ENCODE measurements at regions not wholly inside any gene's neighbourhood (a gene's known extent, or its start where the extent isn't known, plus 50 kb on each side); places are given as distances from the start of the nearest gene placed in this dataset.

- Histone ChIP-seq H3K4me1 (replicated peaks in 1 of 4; ENCODE audit: control insufficient read depth in 3 of 4, insufficient read depth in 4 of 4, low read length in 3 of 4) (peaks cover 0 to 2% (median 1%) of the 10 kb centered on the region in 4 experiments; a peak in 1 of 7 replicates), H3K36me3 (ENCODE audit: control insufficient read depth in 2 of 4, insufficient read depth in 4 of 4, low read length in 3 of 4) (no peaks in the 10 kb centered on the region), H2BK15ac (ENCODE audit: low read length) (no peak overlapping the region), H2BK120ac (replicated peaks; ENCODE audit: low read depth, low read length) (no peak overlapping the region), H4K91ac (replicated peaks; ENCODE audit: insufficient read length, low read length) (no peak overlapping the region), H4K8ac (ENCODE audit: extremely low read depth, insufficient read depth, low read length) (no peak overlapping the region), H3K79me1 (ENCODE audit: low read depth, low read length) (no peaks in the 10 kb centered on the region), H2BK12ac (ENCODE audit: low read depth, low read length) (no peak overlapping the region), H3K23me2 (ENCODE audit: low read depth, low read length) (no peaks in the 10 kb centered on the region), H3K4me2 (ENCODE audit: insufficient read depth in 1 of 2, low read depth in 2 of 2, low read length in 2 of 2) (no peak overlapping the region), H3K79me2 (ENCODE audit: control insufficient read depth in 1 of 2, insufficient read depth in 2 of 2, low read length in 2 of 2) (no peaks in the 10 kb centered on the region), H2AK5ac (ENCODE audit: low read depth, low read length) (no peak overlapping the region), H3K23ac (ENCODE audit: insufficient read length) (no peak overlapping the region), H3K56ac (replicated peaks; ENCODE audit: insufficient read length, low read depth, low read length) (no peak overlapping the region), H3K27me3 (replicated peaks in 1 of 4; ENCODE audit: control insufficient read depth in 3 of 4, extremely low read depth in 1 of 4, insufficient read depth in 3 of 4, low read length in 3 of 4) (no peaks in the 10 kb centered on the region), H2BK5ac (ENCODE audit: low read depth, low read length) (no peak overlapping the region), H3K9ac (replicated peaks in 1 of 4; ENCODE audit: extremely low read depth in 1 of 4, low read depth in 3 of 4, low read length in 3 of 4) (no peak overlapping the region), H3K27ac (ENCODE audit: low read depth, low read length) (no peak overlapping the region), H2AFZ (ENCODE audit: low read length) (no peak overlapping the region), H4K20me1 (replicated peaks in 1 of 2; ENCODE audit: control insufficient read depth in 1 of 2, insufficient read depth in 2 of 2, low read length in 2 of 2) (no peaks in the 10 kb centered on the region), H3K14ac (ENCODE audit: insufficient read length) (no peak overlapping the region), H3K4me3 (ENCODE audit: extremely low read depth in 1 of 4, insufficient read depth in 2 of 4, low read depth in 3 of 4, low read length in 4 of 4) (no peak overlapping the region), H4K5ac (ENCODE audit: insufficient read length, low read depth, low read length) (no peak overlapping the region), H3K9me3 (ENCODE audit: insufficient read depth in 2 of 2, low read depth in 1 of 2, low read length in 1 of 2) (no peaks in the 10 kb centered on the region), H3K4ac (replicated peaks; ENCODE audit: insufficient read length, low read depth, low read length) (no peak overlapping the region), H3K18ac (ENCODE audit: extremely low read depth, low read length) (no peak overlapping the region), H2BK20ac (ENCODE audit: low read length) (no peak overlapping the region)
- POLR2A ChIA-PET (ENCODE audit: partially characterized antibody), result no interaction called here
- FAIRE-seq, result no peak
- WGBS, 2 experiments (ENCODE audit: extremely low coverage in 1 of 2, insufficient coverage in 1 of 2, insufficient read length in 1 of 2, insufficient replicate concordance in 2 of 2, low coverage in 1 of 2, low lambda C conversion rate in 2 of 2, missing lambda C conversion rate in 1 of 2), result 89% methylated on average over 3 of the region's 3 CpGs; no CpG with 5 or more reads in 1 of the 2 experiments
- CTCF ChIA-PET (ENCODE audit: partially characterized antibody), result interaction anchor here (0.7 kb wide), 1 partner anchor 199 kb away, joined by 3 read pairs; no protein-coding TSS in a partner anchor
- no peak for DNase-seq (ENCODE audit: low read depth in 1 of 2, low spot score in 2 of 2)
- TF ChIP-seq, protein P1, sequence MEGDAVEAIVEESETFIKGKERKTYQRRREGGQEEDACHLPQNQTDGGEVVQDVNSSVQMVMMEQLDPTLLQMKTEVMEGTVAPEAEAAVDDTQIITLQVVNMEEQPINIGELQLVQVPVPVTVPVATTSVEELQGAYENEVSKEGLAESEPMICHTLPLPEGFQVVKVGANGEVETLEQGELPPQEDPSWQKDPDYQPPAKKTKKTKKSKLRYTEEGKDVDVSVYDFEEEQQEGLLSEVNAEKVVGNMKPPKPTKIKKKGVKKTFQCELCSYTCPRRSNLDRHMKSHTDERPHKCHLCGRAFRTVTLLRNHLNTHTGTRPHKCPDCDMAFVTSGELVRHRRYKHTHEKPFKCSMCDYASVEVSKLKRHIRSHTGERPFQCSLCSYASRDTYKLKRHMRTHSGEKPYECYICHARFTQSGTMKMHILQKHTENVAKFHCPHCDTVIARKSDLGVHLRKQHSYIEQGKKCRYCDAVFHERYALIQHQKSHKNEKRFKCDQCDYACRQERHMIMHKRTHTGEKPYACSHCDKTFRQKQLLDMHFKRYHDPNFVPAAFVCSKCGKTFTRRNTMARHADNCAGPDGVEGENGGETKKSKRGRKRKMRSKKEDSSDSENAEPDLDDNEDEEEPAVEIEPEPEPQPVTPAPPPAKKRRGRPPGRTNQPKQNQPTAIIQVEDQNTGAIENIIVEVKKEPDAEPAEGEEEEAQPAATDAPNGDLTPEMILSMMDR (IDR thresholded peaks at IDR 0.05; ENCODE audit: control extremely low read depth in 1 of 3, insufficient read depth in 1 of 3, low read depth in 1 of 3, low read length in 3 of 3), result peak in 1 of 3 experiments; percentile 17; a peak in 1 of 4 replicates
- TF ChIP-seq, protein P2, sequence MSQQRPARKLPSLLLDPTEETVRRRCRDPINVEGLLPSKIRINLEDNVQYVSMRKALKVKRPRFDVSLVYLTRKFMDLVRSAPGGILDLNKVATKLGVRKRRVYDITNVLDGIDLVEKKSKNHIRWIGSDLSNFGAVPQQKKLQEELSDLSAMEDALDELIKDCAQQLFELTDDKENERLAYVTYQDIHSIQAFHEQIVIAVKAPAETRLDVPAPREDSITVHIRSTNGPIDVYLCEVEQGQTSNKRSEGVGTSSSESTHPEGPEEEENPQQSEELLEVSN (IDR thresholded peaks at IDR 0.05), result no peak
- peak in 1 of 2 experiments; percentile 13; a peak in 1 of 4 replicates for TF ChIP-seq RAD21 (IDR thresholded peaks at IDR 0.05 in 1 of 2, conservative IDR thresholded peaks at IDR 0.05 in 1 of 2; ENCODE audit: low read depth in 2 of 2, low read length in 2 of 2)
These were observed 437.2 kb upstream of the EDIL3 start for GRCh38 chr5:84821924-84822323.

Measured in H1 (cell line).